ENCODE measurements at regions not wholly inside any gene's neighbourhood (a gene's known extent, or its start where the extent isn't known, plus 50 kb on each side); places are given as distances from the start of the nearest gene placed in this dataset.

DNA sequence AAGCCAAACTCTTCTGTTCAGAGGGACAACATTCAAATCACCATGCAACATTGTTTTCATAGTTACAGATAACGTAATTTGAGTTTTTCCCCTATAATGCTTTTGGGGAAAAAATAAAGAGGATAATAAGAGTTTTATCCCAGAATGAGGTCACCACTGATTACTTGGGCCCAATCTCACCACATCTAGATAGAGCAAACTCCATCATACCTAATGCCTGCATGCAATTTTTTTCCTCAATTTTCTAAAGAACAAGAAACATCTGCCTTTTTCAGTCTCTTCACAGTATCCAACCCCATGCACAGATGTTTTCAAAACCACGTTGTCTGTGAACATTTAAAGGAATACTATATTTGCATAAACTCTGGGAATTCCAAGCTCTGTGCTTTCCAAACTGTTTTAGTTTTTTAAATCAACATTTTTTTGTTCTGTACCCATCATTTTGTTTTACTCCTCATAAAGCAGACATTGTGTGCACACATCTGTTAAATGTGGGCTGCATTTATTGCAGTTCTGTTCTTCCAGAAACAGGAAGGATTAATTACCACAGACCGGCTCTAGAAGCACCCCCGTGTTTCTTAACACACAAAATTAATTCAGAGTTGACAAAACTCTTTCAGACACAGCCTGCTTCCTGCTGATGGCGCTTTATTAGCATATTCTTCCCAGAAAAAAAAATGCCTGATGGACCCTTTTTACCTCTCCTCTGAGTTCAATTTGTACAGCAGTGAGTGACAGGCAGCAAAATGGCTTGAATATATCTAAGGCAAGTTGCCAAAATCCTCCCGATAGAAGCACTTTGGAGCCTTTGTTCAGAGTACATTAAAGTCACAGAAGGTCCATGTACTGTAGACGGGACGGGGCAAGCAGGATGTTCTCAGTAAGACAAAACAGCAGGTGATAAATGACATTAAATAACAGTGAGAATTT lies 1171.9 kb downstream of the EFNB2 start:
- intact Hi-C loops (cut with DNase I), result no loop called here
- DNase-seq (ENCODE audit: low spot score), result no peak

- intact Hi-C loops (cut with DNase I), result no loop called here
- DNase-seq (ENCODE audit: low spot score), result no peak
Observed at GRCh38 chr13:105353654-105354053, 1181.8 kb downstream of the EFNB2 start.

- DNase-seq (ENCODE audit: low spot score), result no peak
- intact Hi-C loops (cut with DNase I), result no loop called here
Observed at GRCh38 chr13:105349082-105349723, 1186.3 kb downstream of the EFNB2 start.

DNA sequence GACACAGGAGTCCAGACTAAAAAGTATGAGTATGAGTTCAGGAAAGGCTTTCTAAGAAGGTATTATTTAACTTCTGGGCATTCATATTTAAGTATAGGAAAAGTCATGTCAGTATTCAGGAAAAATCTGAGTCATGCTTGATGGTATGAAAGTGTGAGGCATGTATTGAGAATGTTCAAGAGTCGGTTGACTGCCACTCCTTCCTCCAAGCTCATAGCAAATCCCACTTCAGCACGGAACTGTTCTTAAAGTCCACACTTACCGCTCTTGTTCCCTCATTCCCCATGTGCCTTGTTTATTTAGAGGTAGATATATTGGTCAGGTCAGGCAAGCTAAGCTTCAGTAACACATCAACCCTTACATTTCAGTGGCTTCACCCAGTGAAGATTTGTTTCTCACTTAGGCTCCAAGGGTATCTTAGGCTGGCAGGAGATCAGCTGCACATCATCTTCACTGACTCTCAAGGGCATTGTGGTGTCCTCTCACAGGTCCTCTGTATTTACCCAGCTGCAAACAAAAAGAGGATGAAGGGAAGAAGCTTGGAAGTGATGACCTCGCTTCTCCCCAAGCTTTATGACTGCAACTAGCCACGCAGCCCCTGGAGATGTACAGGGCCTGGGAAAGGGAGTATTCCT lies 1189.2 kb downstream of the EFNB2 start:
- intact Hi-C loops (cut with DNase I), result no loop called here

GRCh38 chr13:105345730-105346129 lies 1189.7 kb downstream of the EFNB2 start:
- no peak for DNase-seq (ENCODE audit: low spot score)
- intact Hi-C loops (cut with DNase I), result no loop called here

More for the DNA sequence above, 1189.2 kb downstream of the EFNB2 start:
- no peak for DNase-seq (ENCODE audit: low spot score)

GRCh38 chr13:105345131-105345530 lies 1190.3 kb downstream of the EFNB2 start:
- intact Hi-C loops (cut with DNase I), result no loop called here
- no peak for DNase-seq (ENCODE audit: low spot score)

- intact Hi-C loops (cut with DNase I), result no loop called here
- DNase-seq (ENCODE audit: low spot score), result no peak
Observed at GRCh38 chr13:105343134-105343806, 1192.2 kb downstream of the EFNB2 start.

DNA sequence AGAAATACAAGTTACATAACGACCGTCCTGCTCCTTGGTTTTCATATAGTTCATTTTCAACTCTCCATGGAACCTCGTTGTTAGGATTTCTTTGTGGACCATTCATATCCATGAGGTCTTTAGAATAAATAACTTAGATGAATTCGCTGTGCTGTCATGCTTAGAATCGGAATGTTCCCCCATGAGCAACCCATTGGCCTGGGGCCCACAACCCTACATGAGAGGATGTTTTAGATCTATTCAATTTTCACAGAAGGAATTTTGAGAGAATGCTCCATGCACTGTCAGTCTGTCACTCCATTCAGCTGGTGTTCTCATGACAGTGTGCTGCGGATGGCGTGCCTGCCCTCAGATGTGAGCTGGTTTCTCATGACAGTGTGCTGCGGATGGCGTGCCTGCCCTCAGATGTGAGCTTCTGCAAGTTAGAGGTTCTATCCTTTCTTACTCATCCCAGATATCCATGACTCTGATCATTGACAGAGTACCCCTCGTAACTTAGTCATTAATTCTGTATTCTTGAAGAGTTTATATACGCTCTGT lies 1193.1 kb downstream of the EFNB2 start:
- intact Hi-C loops (cut with DNase I), result no loop called here
- DNase-seq (ENCODE audit: low spot score), result no peak

DNA sequence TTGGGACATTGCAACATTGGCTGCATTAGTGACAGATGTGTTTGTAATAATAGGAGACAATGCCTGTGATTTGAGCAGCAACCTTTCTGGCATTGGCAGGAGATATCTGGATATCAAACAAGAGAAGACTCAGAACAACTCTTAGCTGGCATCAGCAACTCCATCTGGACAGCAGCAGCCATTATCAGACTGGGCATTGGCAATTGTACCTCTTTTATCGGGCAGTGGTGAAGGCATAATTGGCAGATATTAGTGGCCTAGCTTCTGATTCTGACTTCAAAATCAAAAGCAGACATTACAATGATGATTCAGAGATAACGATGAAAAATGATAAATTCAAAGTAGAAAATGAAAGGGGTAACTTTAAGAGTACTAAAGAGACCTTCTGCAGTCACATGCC lies 1193.7 kb downstream of the EFNB2 start:
- DNase-seq (ENCODE audit: low spot score), result no peak
- intact Hi-C loops (cut with DNase I), result no loop called here

GRCh38 chr13:105341256-105341655 lies 1194.2 kb downstream of the EFNB2 start:
- intact Hi-C loops (cut with DNase I), result no loop called here

GRCh38 chr13:105340061-105340606 lies 1195.3 kb downstream of the EFNB2 start:
- DNase-seq (ENCODE audit: low spot score), result no peak
- intact Hi-C loops (cut with DNase I), result no loop called here

More at GRCh38 chr13:105341256-105341655, 1194.2 kb downstream of the EFNB2 start:
- DNase-seq (ENCODE audit: low spot score), result no peak

DNA sequence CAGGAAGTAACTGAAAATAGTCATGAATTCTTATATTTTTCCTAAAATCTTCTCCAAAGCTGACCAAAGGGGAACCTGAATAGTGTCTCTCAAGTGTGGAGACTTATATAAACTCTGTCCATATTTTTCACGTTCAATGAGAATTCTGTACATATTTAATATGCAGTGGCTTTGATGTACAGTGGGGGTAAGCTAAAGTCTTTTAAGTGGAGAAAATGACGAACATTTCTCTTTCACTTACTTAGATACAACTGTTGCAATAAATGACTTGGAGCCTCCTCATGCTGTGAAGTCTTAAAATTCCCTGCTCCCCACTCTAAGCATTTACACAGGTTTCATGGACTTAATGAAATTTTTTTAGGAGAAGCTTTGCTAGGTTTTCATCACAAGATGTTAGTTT lies 1196.7 kb downstream of the EFNB2 start:
- no peak for DNase-seq (ENCODE audit: low spot score)
- intact Hi-C loops (cut with DNase I), result no loop called here

DNA sequence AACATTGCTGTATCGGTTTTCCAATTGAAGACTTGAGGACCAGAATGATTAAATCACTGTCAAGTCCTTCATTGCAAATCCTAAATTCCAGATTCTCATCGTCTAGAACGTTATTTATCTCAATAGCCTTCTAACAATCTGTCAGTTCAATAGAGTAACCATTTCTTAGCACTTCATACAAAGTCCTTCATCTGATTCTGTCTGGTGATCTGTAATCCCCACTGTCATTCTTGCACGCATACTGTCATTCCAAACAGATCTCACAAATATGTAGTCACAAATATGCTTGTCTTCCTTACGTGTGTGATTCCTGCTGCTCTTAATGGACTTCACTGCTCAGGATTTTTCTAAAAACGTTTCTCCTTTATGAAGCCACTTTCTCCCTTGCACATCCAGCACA lies 1197.5 kb downstream of the EFNB2 start:
- intact Hi-C loops (cut with DNase I), result no loop called here
- no peak for DNase-seq (ENCODE audit: low spot score)

- intact Hi-C loops (cut with DNase I), result no loop called here
- no peak for DNase-seq (ENCODE audit: low spot score)
Observed at GRCh38 chr13:105336706-105337576, 1198.5 kb downstream of the EFNB2 start.

- intact Hi-C loops (cut with DNase I), result no loop called here
- no peak for DNase-seq (ENCODE audit: low spot score)
Observed at GRCh38 chr13:105334211-105334610, 1201.3 kb downstream of the EFNB2 start.

DNA sequence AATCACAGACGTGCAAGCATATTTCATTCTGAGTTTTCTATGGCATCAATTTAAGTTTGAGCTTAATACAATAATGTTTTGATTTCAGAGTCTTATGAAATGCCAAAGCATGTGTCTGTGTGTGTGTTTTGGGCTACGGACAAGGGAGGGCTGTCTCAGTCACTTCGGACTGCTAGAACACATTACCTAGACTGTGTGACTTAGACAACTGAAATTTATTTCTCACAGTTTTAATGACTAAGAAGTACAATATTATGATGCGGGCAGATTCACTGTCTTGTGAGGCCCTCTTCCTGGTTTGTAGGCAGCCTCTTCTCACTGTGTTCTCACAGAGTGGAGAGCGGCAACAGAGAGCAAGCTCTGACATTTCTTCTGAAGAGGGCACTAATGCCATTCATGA lies 1202.0 kb downstream of the EFNB2 start:
- no peak for DNase-seq (ENCODE audit: low spot score)
- intact Hi-C loops (cut with DNase I), result no loop called here

GRCh38 chr13:105329359-105329758 lies 1206.1 kb downstream of the EFNB2 start:
- intact Hi-C loops (cut with DNase I), result no loop called here
- no peak for DNase-seq (ENCODE audit: low spot score)

DNA sequence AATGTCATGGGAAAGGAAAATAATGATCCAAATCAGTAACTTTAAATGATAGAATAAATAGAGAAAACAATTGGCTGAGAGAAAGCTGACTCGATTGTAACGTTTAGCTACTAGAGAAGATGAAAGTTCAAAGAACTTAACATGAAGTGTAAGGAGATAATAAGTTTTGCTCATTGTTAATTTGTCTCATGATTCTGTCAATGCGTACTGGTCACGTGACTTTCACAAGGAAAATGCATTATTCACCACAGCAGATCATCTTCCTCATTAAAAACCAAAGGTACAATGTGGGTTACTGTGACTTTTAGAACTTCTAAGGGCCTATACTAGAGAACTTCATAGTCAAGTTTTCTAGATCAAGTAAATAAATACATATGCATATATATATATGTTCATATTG lies 1207.2 kb downstream of the EFNB2 start:
- no peak for DNase-seq (ENCODE audit: low spot score)
- intact Hi-C loops (cut with DNase I), result no loop called here

Measured in posterior vena cava (tissue), 2 donors.